ACHN (cell line): ENCODE measurements at regions not wholly inside any gene's neighbourhood (a gene's known extent, or its start where the extent isn't known, plus 50 kb on each side); places are given as distances from the start of the nearest gene placed in this dataset.

Source experiments
- DNase-seq: peaks from one replicate; pipeline ENCODE4 v3.0.0-alpha.2; 2015
- in situ Hi-C: cut with HindIII; loops from 2 replicates; pipeline ENCODE4 v1.10.0; 2017; ENCODE audit warnings: low sequenced_read_pairs, low pct_ligation_motif_present, low pct_unique_long_range_greater_than_20kb

- no peak for DNase-seq
- in situ Hi-C loops, result no loop called here
Measured at GRCh38 chr10:33746186-33746585, 411.7 kb upstream of the NRP1 start.

GRCh38 chr10:33743429-33743857, 409.0 kb upstream of the NRP1 start:
- DNase-seq, result no peak
- in situ Hi-C loops, result no loop called here

- DNase-seq, result no peak
- in situ Hi-C loops, result no loop called here
Measured at GRCh38 chr10:33739031-33739430, 404.6 kb upstream of the NRP1 start.

GRCh38 chr10:33735464-33735923, 401.0 kb upstream of the NRP1 start:
- no peak for DNase-seq
- in situ Hi-C loops, result no loop called here

GRCh38 chr10:33734393-33735155, 400.1 kb upstream of the NRP1 start:
- no peak for DNase-seq
- in situ Hi-C loops, result no loop called here

GRCh38 chr10:33733058-33733457, 398.6 kb upstream of the NRP1 start:
- in situ Hi-C loops, result no loop called here

GRCh38 chr10:33732161-33732680, 397.8 kb upstream of the NRP1 start:
- in situ Hi-C loops, result no loop called here
- no peak for DNase-seq

More at GRCh38 chr10:33733058-33733457, 398.6 kb upstream of the NRP1 start:
- no peak for DNase-seq

- DNase-seq, result no peak
- in situ Hi-C loops, result no loop called here
Measured at GRCh38 chr10:33731322-33731721, 396.9 kb upstream of the NRP1 start.

- DNase-seq, result no peak
- in situ Hi-C loops, result no loop called here
Measured at GRCh38 chr10:33725430-33725829, 391.0 kb upstream of the NRP1 start.

- DNase-seq, result no peak
- in situ Hi-C loops, result no loop called here
Measured at GRCh38 chr10:33723181-33723580, 388.7 kb upstream of the NRP1 start.

GRCh38 chr10:33722067-33722466, 387.6 kb upstream of the NRP1 start:
- DNase-seq, result no peak
- in situ Hi-C loops, result no loop called here

GRCh38 chr10:33721509-33721908, 387.0 kb upstream of the NRP1 start:
- in situ Hi-C loops, result no loop called here
- no peak for DNase-seq

- no peak for DNase-seq
- in situ Hi-C loops, result no loop called here
Measured at GRCh38 chr10:33720161-33720560, 385.7 kb upstream of the NRP1 start.

- DNase-seq, result no peak
- in situ Hi-C loops, result no loop called here
Measured at GRCh38 chr10:33719005-33719703, 384.7 kb upstream of the NRP1 start.

GRCh38 chr10:33716501-33717267, 382.2 kb upstream of the NRP1 start:
- no peak for DNase-seq
- in situ Hi-C loops, result no loop called here

GRCh38 chr10:33715303-33715975, 381.0 kb upstream of the NRP1 start:
- in situ Hi-C loops, result no loop called here
- no peak for DNase-seq

GRCh38 chr10:33712825-33713224, 378.4 kb upstream of the NRP1 start:
- in situ Hi-C loops, result no loop called here

GRCh38 chr10:33710006-33710405, 375.5 kb upstream of the NRP1 start:
- no peak for DNase-seq
- in situ Hi-C loops, result no loop called here

More at GRCh38 chr10:33712825-33713224, 378.4 kb upstream of the NRP1 start:
- no peak for DNase-seq
